Upper lobe of left lung (tissue), 4 donors: ENCODE measurements at regions not wholly inside any gene's neighbourhood (a gene's known extent, or its start where the extent isn't known, plus 50 kb on each side); places are given as distances from the start of the nearest gene placed in this dataset.

ENCODE experiments used
- POLR2A ChIP-seq, 4 donors: fragments of 450-650 bp; IDR thresholded peaks; one replicate each; pipeline ENCODE4 v1.5.1; 2016 to 2017; ENCODE audit warnings: antibody characterized with exemption in 4 of 4, mild to moderate bottlenecking in 2 of 4
- POLR2AphosphoS5 ChIP-seq, 2 donors: sonication (generic); formaldehyde crosslinking; IDR thresholded peaks; one replicate each; pipeline ENCODE4 v1.5.1; 2017; ENCODE audit warnings: antibody characterized with exemption in 2 of 2
- TF ChIP-seq, protein P1 (sequence below), 6 experiments: fragments of 450-650 bp in 4 of 6; fragments of 200-600 bp in 2 of 6; sonication (generic) in 2 of 6; IDR thresholded peaks; one replicate each; pipeline ENCODE4 v1.5.1; 2016 to 2019; ENCODE audit warnings: antibody characterized with exemption in 6 of 6

- TF ChIP-seq, protein P1, sequence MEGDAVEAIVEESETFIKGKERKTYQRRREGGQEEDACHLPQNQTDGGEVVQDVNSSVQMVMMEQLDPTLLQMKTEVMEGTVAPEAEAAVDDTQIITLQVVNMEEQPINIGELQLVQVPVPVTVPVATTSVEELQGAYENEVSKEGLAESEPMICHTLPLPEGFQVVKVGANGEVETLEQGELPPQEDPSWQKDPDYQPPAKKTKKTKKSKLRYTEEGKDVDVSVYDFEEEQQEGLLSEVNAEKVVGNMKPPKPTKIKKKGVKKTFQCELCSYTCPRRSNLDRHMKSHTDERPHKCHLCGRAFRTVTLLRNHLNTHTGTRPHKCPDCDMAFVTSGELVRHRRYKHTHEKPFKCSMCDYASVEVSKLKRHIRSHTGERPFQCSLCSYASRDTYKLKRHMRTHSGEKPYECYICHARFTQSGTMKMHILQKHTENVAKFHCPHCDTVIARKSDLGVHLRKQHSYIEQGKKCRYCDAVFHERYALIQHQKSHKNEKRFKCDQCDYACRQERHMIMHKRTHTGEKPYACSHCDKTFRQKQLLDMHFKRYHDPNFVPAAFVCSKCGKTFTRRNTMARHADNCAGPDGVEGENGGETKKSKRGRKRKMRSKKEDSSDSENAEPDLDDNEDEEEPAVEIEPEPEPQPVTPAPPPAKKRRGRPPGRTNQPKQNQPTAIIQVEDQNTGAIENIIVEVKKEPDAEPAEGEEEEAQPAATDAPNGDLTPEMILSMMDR (IDR thresholded peaks at IDR 0.05) = no peak
- TF ChIP-seq POLR2A (IDR thresholded peaks at IDR 0.05) = no peak
- TF ChIP-seq POLR2AphosphoS5 (IDR thresholded peaks at IDR 0.05) = no peak
Measured at GRCh38 chr1:234843946-234844345, 234.0 kb upstream of the IRF2BP2 start.
